GM23338 (cell line): ENCODE measurements at regions not wholly inside any gene's neighbourhood (a gene's known extent, or its start where the extent isn't known, plus 50 kb on each side); places are given as distances from the start of the nearest gene placed in this dataset.
"Not testable (repeated sequence)": the region's sequence is repeated elsewhere in the genome, so short reads cannot be mapped to it uniquely, and the experiment has no call there.

Experiments
- ATAC-seq: fragments of 200-7000 bp; cut with Tn5 transposase; 3 replicates; pipeline ENCODE4 v1.9.1; 2020
- DNase-seq: peaks from one replicate; pipeline ENCODE4 v3.0.0-alpha.2; 2015; ENCODE audit warnings: low spot score
- H2AFZ ChIP-seq: fragments of 200-600 bp; sonication (generic); 2 replicates; pipeline ENCODE4 v1.8.0; 2016; ENCODE audit warnings: antibody characterized with exemption, mild to moderate bottlenecking, moderate library complexity
- H3F3A ChIP-seq: fragments of 200-600 bp; sonication (generic); replicated peaks from 2 replicates; pipeline ENCODE4 v1.8.0; 2017; ENCODE audit warnings: antibody characterized with exemption, mixed run types, low read depth
- H3K27ac ChIP-seq: fragments of 200-600 bp; sonication (generic); 2 replicates; pipeline ENCODE4 v1.6.1; 2016; ENCODE audit warnings: low read depth
- H3K27me3 ChIP-seq: fragments of 200-600 bp; sonication (generic); 2 replicates; pipeline ENCODE4 v1.8.0; 2016; ENCODE audit warnings: mild to moderate bottlenecking, mixed run types, moderate library complexity; ENCODE audit not compliant: insufficient read depth
- H3K36me3 ChIP-seq: fragments of 200-600 bp; sonication (generic); 2 replicates; pipeline ENCODE4 v1.8.0; 2016; ENCODE audit warnings: mild to moderate bottlenecking; ENCODE audit not compliant: insufficient read depth
- H3K4me1 ChIP-seq: fragments of 200-600 bp; sonication (generic); 2 replicates; pipeline ENCODE4 v1.8.0; 2016; ENCODE audit warnings: mild to moderate bottlenecking, moderate library complexity; ENCODE audit not compliant: insufficient read depth
- H3K4me2 ChIP-seq: fragments of 200-600 bp; sonication (generic); 2 replicates; pipeline ENCODE4 v1.7.1; 2017; ENCODE audit warnings: mixed run types
- H3K4me3 ChIP-seq: fragments of 200-600 bp; sonication (generic); 2 replicates; pipeline ENCODE4 v1.6.1; 2016; ENCODE audit warnings: mixed run types
- H3K79me2 ChIP-seq: fragments of 200-600 bp; sonication (generic); replicated peaks from 2 replicates; pipeline ENCODE4 v1.8.0; 2017; ENCODE audit warnings: mild to moderate bottlenecking; ENCODE audit not compliant: insufficient read depth
- H3K9me2 ChIP-seq: fragments of 200-600 bp; sonication (generic); 2 replicates; pipeline ENCODE4 v1.8.0; 2017; ENCODE audit not compliant: insufficient read depth
- H4K20me1 ChIP-seq: fragments of 200-600 bp; sonication (generic); replicated peaks from 2 replicates; pipeline ENCODE4 v1.8.0; 2017; ENCODE audit warnings: mild to moderate bottlenecking; ENCODE audit not compliant: insufficient read depth
- H3K27ac Mint-ChIP-seq: 2 replicates; pipeline ENCODE4 v1.8.0; 2020; ENCODE audit warnings: inconsistent platforms, mild to moderate bottlenecking, moderate library complexity, mixed read lengths
- H3K27me3 Mint-ChIP-seq: 3 replicates; pipeline ENCODE4 v1.8.0; 2022; ENCODE audit warnings: low read depth, mild to moderate bottlenecking, moderate library complexity, mixed read lengths, inconsistent platforms; ENCODE audit not compliant: insufficient read depth, poor library complexity
- H3K36me3 Mint-ChIP-seq: 3 replicates; pipeline ENCODE4 v1.8.0; 2021; ENCODE audit warnings: low read depth, mild to moderate bottlenecking, inconsistent platforms, moderate library complexity, mixed read lengths
- H3K4me1 Mint-ChIP-seq: 3 replicates; pipeline ENCODE4 v1.8.0; 2020; ENCODE audit warnings: mild to moderate bottlenecking, inconsistent platforms, mixed read lengths
- H3K4me3 Mint-ChIP-seq: 3 replicates; pipeline ENCODE4 v1.8.0; 2021; ENCODE audit warnings: moderate library complexity, mild to moderate bottlenecking, inconsistent platforms, mixed read lengths
- H3K9me3 Mint-ChIP-seq: 3 replicates; pipeline ENCODE4 v1.8.0; 2020; ENCODE audit warnings: moderate library complexity, mild to moderate bottlenecking, inconsistent platforms, mixed read lengths
- CREB1 ChIP-seq: fragments of 250-450 bp; sonication (Bioruptor Pico); IDR thresholded peaks from 2 replicates; pipeline ENCODE4 v1.5.0; 2020; ENCODE audit warnings: low read depth, mild to moderate bottlenecking, moderate library complexity
- CTCF ChIP-seq, 2 experiments: fragments of 200-600 bp in 1 of 2; sonication (generic) in 1 of 2; conservative IDR thresholded peaks; 2 replicates each; pipeline versions ENCODE4 v1.5.1 to v1.6.1; 2016 to 2017; ENCODE audit warnings: antibody characterized with exemption in 2 of 2, low read depth in 2 of 2, mild to moderate bottlenecking in 2 of 2, moderate library complexity in 1 of 2
- EZH2 ChIP-seq: fragments of 200-600 bp; sonication (generic); IDR thresholded peaks from one replicate; pipeline ENCODE4 v1.8.0; 2017; ENCODE audit warnings: antibody characterized with exemption, mild to moderate bottlenecking, low read depth; ENCODE audit not compliant: unreplicated experiment
- EZH2phosphoT487 ChIP-seq: fragments of 200-600 bp; sonication (generic); IDR thresholded peaks from one replicate; pipeline ENCODE4 v1.8.1; 2018; ENCODE audit warnings: antibody characterized with exemption; ENCODE audit not compliant: unreplicated experiment
- JUNB ChIP-seq: IDR thresholded peaks from one replicate; pipeline ENCODE4 v1.6.1; 2016; ENCODE audit warnings: antibody characterized with exemption; ENCODE audit not compliant: unreplicated experiment
- NANOG ChIP-seq: IDR thresholded peaks from 2 replicates; pipeline ENCODE4 v1.6.1; 2016; ENCODE audit warnings: antibody characterized with exemption, borderline replicate concordance
- POLR2AphosphoS5 ChIP-seq: IDR thresholded peaks from 2 replicates; pipeline ENCODE4 v1.6.1; 2016; ENCODE audit warnings: antibody characterized with exemption, low read depth
- REST ChIP-seq: IDR thresholded peaks from one replicate; pipeline ENCODE4 v1.6.1; 2018; ENCODE audit warnings: antibody characterized with exemption; ENCODE audit not compliant: unreplicated experiment
- STAT1 ChIP-seq: IDR thresholded peaks from one replicate; pipeline ENCODE4 v1.6.1; 2016; ENCODE audit warnings: antibody characterized with exemption; ENCODE audit not compliant: unreplicated experiment
- ZNF114 ChIP-seq: fragments of 250-450 bp; sonication (Bioruptor Pico); IDR thresholded peaks from 2 replicates; pipeline ENCODE4 v1.5.0; 2020; ENCODE audit warnings: mild to moderate bottlenecking, moderate library complexity
- ZNF331 ChIP-seq: fragments of 250-450 bp; sonication (Bioruptor Pico); IDR thresholded peaks from 2 replicates; pipeline ENCODE4 v1.5.0; 2020; ENCODE audit warnings: low read depth, mild to moderate bottlenecking, moderate library complexity

DNA sequence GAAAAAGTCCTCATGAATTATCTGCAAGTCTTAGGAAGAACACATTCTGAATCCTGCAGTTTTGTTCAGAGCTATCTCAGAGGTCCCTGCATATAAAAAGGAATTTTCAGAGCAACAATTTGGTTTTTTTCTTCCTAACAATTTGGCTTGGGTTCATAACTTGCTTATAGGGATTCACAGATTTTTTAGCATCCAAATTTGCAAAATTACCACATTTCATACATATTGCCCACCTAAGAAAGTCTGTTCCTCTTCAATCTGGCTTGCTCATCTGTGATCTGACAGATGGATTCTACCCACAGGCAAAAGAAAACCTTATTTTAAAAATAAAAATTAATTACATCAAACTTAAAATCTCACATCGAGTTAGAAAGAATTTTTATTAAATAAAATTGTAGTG lies 714.4 kb upstream of the NCAM2 start:
- no peaks in the 10 kb centered on the region for H3K36me3 ChIP-seq
- no peaks in the 10 kb centered on the region for H3F3A ChIP-seq
- H3K9me3 Mint-ChIP-seq, result peaks cover 6% of the 10 kb centered on the region; the same call in 2 of the 3 replicates
- no peak overlapping the region for H2AFZ ChIP-seq
- no peak overlapping the region for H3K4me3 ChIP-seq
- ATAC-seq, result no peak
- H4K20me1 ChIP-seq, result no peaks in the 10 kb centered on the region
- no peak overlapping the region for H3K27ac ChIP-seq
- H3K27ac Mint-ChIP-seq, result no peak overlapping the region
- no peaks in the 10 kb centered on the region for H3K4me1 ChIP-seq
- TF ChIP-seq POLR2AphosphoS5 (no peak), ZNF114 (CRISPR knock-in tag) (no peak), EZH2phosphoT487 (no peak), ZNF331 (CRISPR knock-in tag) (no peak), REST (no peak)
- H3K27me3 Mint-ChIP-seq, result no peaks in the 10 kb centered on the region
- H3K4me3 Mint-ChIP-seq, result no peak overlapping the region
- H3K4me2 ChIP-seq, result no peak overlapping the region
- no peaks in the 10 kb centered on the region for H3K79me2 ChIP-seq
- no peak for DNase-seq
- peaks cover under 1% of the 10 kb centered on the region; the same call in 1 of the 3 replicates for H3K4me1 Mint-ChIP-seq
- no peaks in the 10 kb centered on the region for H3K27me3 ChIP-seq
- H3K9me2 ChIP-seq, result no peaks in the 10 kb centered on the region
- H3K36me3 Mint-ChIP-seq, result peaks cover 3% of the 10 kb centered on the region; the same call in 1 of the 3 replicates

GRCh38 chr21:20292280-20292679 lies 705.9 kb upstream of the NCAM2 start:
- Histone ChIP-seq H3K36me3 (no peaks in the 10 kb centered on the region), H3K4me1 (no peaks in the 10 kb centered on the region), H3F3A (no peaks in the 10 kb centered on the region), H2AFZ (no peak overlapping the region), H4K20me1 (no peaks in the 10 kb centered on the region), H3K79me2 (no peaks in the 10 kb centered on the region), H3K27me3 (no peaks in the 10 kb centered on the region), H3K4me2 (no peak overlapping the region), H3K27ac (no peak overlapping the region), H3K9me2 (no peaks in the 10 kb centered on the region), H3K4me3 (no peak overlapping the region)
- Mint-ChIP-seq H3K4me3 (no peak overlapping the region), H3K27ac (no peak overlapping the region), H3K4me1 (no peaks in the 10 kb centered on the region), H3K27me3 (peaks cover 2% of the 10 kb centered on the region), H3K9me3 (no peaks in the 10 kb centered on the region), H3K36me3 (no peaks in the 10 kb centered on the region)
- no peak for ATAC-seq
- DNase-seq, result no peak
- TF ChIP-seq JUNB, result no peak
- no peak for TF ChIP-seq ZNF114 (CRISPR knock-in tag)
- no peak for TF ChIP-seq EZH2
- TF ChIP-seq NANOG, result no peak
- TF ChIP-seq CREB1, result no peak
- no peak for TF ChIP-seq POLR2AphosphoS5
- no peak for TF ChIP-seq REST
- TF ChIP-seq STAT1, result no peak
- TF ChIP-seq CTCF (conservative IDR thresholded peaks at IDR 0.05; ENCODE audit: low read depth in 2 of 2), result no peak
- TF ChIP-seq EZH2phosphoT487, result no peak

DNA sequence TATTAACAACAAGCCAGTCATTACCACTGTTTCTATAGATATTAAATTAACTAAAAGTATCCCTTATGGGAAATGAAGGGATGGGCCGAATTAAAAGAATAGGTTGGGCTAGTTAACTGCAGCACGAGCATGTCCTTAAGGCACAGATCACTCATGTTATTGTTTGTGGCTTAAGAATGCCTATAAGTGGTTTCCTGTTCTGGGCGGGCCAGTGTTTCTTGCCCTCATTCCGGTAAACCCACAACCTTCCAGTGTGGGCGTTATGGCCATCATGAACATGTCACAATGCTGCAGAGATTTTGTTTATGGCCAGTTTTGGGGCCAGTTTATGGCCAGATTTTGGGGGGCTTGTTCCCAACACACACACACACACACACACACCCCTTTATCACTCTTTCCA lies 705.4 kb upstream of the NCAM2 start:
- not testable (repeated sequence) for H3K9me3 Mint-ChIP-seq, H2AFZ ChIP-seq, H3K9me2 ChIP-seq, H4K20me1 ChIP-seq, H3K4me2 ChIP-seq, H3K27me3 Mint-ChIP-seq, H3F3A ChIP-seq, ATAC-seq, H3K27me3 ChIP-seq, H3K36me3 ChIP-seq, H3K4me1 Mint-ChIP-seq, H3K79me2 ChIP-seq, H3K4me1 ChIP-seq, H3K27ac ChIP-seq, H3K4me3 Mint-ChIP-seq, H3K36me3 Mint-ChIP-seq, H3K4me3 ChIP-seq, H3K27ac Mint-ChIP-seq, DNase-seq
